ENCODE measurements at regions not wholly inside any gene's neighbourhood (a gene's known extent, or its start where the extent isn't known, plus 50 kb on each side); places are given as distances from the start of the nearest gene placed in this dataset.

GRCh38 chr7:116423499-116423898 lies 76.0 kb upstream of the CAV2 start:
- TF ChIP-seq CTCF (IDR thresholded peaks at IDR 0.05) (no peak), ZFX (IDR thresholded peaks at IDR 0.05; ENCODE audit: borderline replicate concordance) (no peak)
